SK-N-SH (cell line): ENCODE measurements at regions not wholly inside any gene's neighbourhood (a gene's known extent, or its start where the extent isn't known, plus 50 kb on each side); places are given as distances from the start of the nearest gene placed in this dataset.

Experiments
- CTCF ChIA-PET: fragments of 300-600, 350-600 bp; formaldehyde crosslinking; extraction: SDS; loops from one replicate; lab custom pipeline; 2021; lab: Yijun Ruan, JAX
- POLR2A ChIA-PET: fragments of 350-600 bp; sonication (Branson Sonifier 250); formaldehyde crosslinking; extraction: SDS; loops from one replicate; lab custom pipeline; 2020; ENCODE audit warnings: antibody characterized with exemption, inconsistent platforms; lab: Yijun Ruan, JAX
- DNase-seq: peaks from one replicate; pipeline ENCODE4 v3.0.0; 2012
- H2AFZ ChIP-seq: fragments of 200-600 bp; sonication (generic); 2 replicates; pipeline ENCODE4 v1.8.1; 2016; ENCODE audit warnings: antibody characterized with exemption, mild to moderate bottlenecking, low read depth
- H3F3A ChIP-seq: fragments of 200-600 bp; sonication (generic); replicated peaks from 2 replicates; pipeline ENCODE3; 2016; ENCODE audit warnings: antibody characterized with exemption, mild to moderate bottlenecking; ENCODE audit not compliant: insufficient read depth
- H3K27ac ChIP-seq, 2 experiments: fragments of 200-500 bp in 1 of 2; fragments of 200-600 bp in 1 of 2; sonication (Bioruptor generic) in 1 of 2; sonication (generic), shearing (Covaris generic) in 1 of 2; 2 replicates each; pipeline versions ENCODE4 v1.5.1 to v1.6.1; 2014 to 2016; ENCODE audit warnings: low read depth in 2 of 2, inconsistent platforms in 1 of 2, low read length in 1 of 2, mild to moderate bottlenecking in 1 of 2, mixed read lengths in 1 of 2
- H3K27me3 ChIP-seq: fragments of 200-600 bp; sonication (generic), shearing (Covaris generic); 2 replicates; pipeline ENCODE4 v1.6.1; 2016; ENCODE audit warnings: mixed run types; ENCODE audit not compliant: insufficient read depth
- H3K36me3 ChIP-seq, 2 experiments: fragments of 200-500 bp in 1 of 2; fragments of 200-600 bp in 1 of 2; sonication (Bioruptor generic) in 1 of 2; sonication (generic) in 1 of 2; replicated peaks in 1 of 2; 2 replicates each; pipeline versions ENCODE3 to v1.5.1; 2014 to 2016; ENCODE audit warnings: low read length in 1 of 2, mild to moderate bottlenecking in 1 of 2; ENCODE audit not compliant: insufficient read depth in 2 of 2, control insufficient read depth in 1 of 2
- H3K4me1 ChIP-seq, 2 experiments: fragments of 200-500 bp in 1 of 2; fragments of 200-600 bp in 1 of 2; sonication (Bioruptor generic) in 1 of 2; sonication (generic), shearing (Covaris generic) in 1 of 2; 2 replicates each; pipeline versions ENCODE4 v1.5.1 to v1.6.1; 2014 to 2016; ENCODE audit warnings: low read depth in 1 of 2, low read length in 1 of 2, mixed run types in 1 of 2; ENCODE audit not compliant: insufficient read depth in 2 of 2, control insufficient read depth in 1 of 2
- H3K4me2 ChIP-seq: fragments of 200-600 bp; sonication (generic), shearing (Covaris generic); 2 replicates; pipeline ENCODE4 v1.6.1; 2017; ENCODE audit warnings: mixed run types
- H3K4me3 ChIP-seq, 2 experiments: fragments of 200-500 bp in 1 of 2; fragments of 200-600 bp in 1 of 2; sonication (Bioruptor generic) in 1 of 2; sonication (generic), shearing (Covaris generic) in 1 of 2; 2 replicates each; pipeline versions ENCODE4 v1.5.1 to v1.8.1; 2014 to 2016; ENCODE audit warnings: low read depth in 2 of 2, inconsistent platforms in 1 of 2, low read length in 1 of 2, mild to moderate bottlenecking in 1 of 2, mixed read lengths in 1 of 2, moderate library complexity in 1 of 2
- H3K79me2 ChIP-seq: fragments of 200-600 bp; sonication (generic); 2 replicates; pipeline ENCODE4 v1.8.1; 2017; ENCODE audit warnings: mild to moderate bottlenecking; ENCODE audit not compliant: insufficient read depth
- H3K9ac ChIP-seq: fragments of 200-600 bp; sonication (generic); 2 replicates; pipeline ENCODE4 v1.6.1; 2017; ENCODE audit warnings: mixed run types
- H3K9me2 ChIP-seq: fragments of 200-600 bp; sonication (generic); 2 replicates; pipeline ENCODE4 v1.6.1; 2017; ENCODE audit warnings: mixed run types
- H3K9me3 ChIP-seq: fragments of 200-600 bp; sonication (generic); 2 replicates; pipeline ENCODE4 v1.6.1; 2017; ENCODE audit warnings: mixed run types, mild to moderate bottlenecking, moderate library complexity
- H4K20me1 ChIP-seq: fragments of 200-600 bp; sonication (generic); 2 replicates; pipeline ENCODE4 v1.6.1; 2017; ENCODE audit warnings: mild to moderate bottlenecking, mixed run types; ENCODE audit not compliant: insufficient read depth
- CHD2 ChIP-seq: fragments of 150-350 bp; IDR thresholded peaks from 2 replicates; pipeline ENCODE4 v1.6.1; 2018; ENCODE audit warnings: low read length; ENCODE audit not compliant: partially characterized antibody
- EP300 ChIP-seq, 2 experiments: IDR thresholded peaks; 2 replicates each; pipeline versions ENCODE4 v1.4.0 to v1.6.1; 2012; ENCODE audit warnings: borderline replicate concordance in 1 of 2, low read depth in 1 of 2, low read length in 1 of 2
- EZH2phosphoT487 ChIP-seq: fragments of 200-600 bp; sonication (generic); IDR thresholded peaks from 2 replicates; pipeline ENCODE4 v1.6.1; 2017; ENCODE audit warnings: low read depth, mixed run types, mild to moderate bottlenecking, antibody characterized with exemption, moderate library complexity, borderline replicate concordance
- FOSL2 ChIP-seq: IDR thresholded peaks from 2 replicates; pipeline ENCODE4 v1.4.0; 2012; ENCODE audit warnings: low read depth, mild to moderate bottlenecking, moderate library complexity, borderline replicate concordance
- GATA2 ChIP-seq: sonication (generic); formaldehyde crosslinking; IDR thresholded peaks from 2 replicates; pipeline ENCODE4 v1.5.0; 2020; ENCODE audit warnings: mild to moderate bottlenecking, missing genetic modification reagents
- JUND ChIP-seq: IDR thresholded peaks from 2 replicates; pipeline ENCODE4 v1.4.0; 2012
- MEF2A ChIP-seq: IDR thresholded peaks from 2 replicates; pipeline ENCODE4 v1.4.0; 2012; ENCODE audit warnings: low read depth, borderline replicate concordance
- MXI1 ChIP-seq: IDR thresholded peaks from 2 replicates; pipeline ENCODE4 v1.6.1; 2012; ENCODE audit warnings: mild to moderate bottlenecking, low read depth, low read length, improper control_type of control experiment
- NRF1 ChIP-seq: IDR thresholded peaks from 2 replicates; pipeline ENCODE4 v1.6.1; 2012; ENCODE audit warnings: low read depth, mild to moderate bottlenecking, low read length
- SIN3A ChIP-seq: IDR thresholded peaks from 2 replicates; pipeline ENCODE4 v1.6.1; 2012; ENCODE audit warnings: low read depth, mild to moderate bottlenecking, low read length, moderate library complexity, borderline replicate concordance
- SMC3 ChIP-seq: IDR thresholded peaks from 2 replicates; pipeline ENCODE4 v1.6.1; 2012; ENCODE audit warnings: low read depth, low read length, improper control_type of control experiment
- TAF1 ChIP-seq: IDR thresholded peaks from 2 replicates; pipeline ENCODE4 v1.6.1; 2012; ENCODE audit warnings: low read depth, mild to moderate bottlenecking, low read length, moderate library complexity, borderline replicate concordance
- TCF12 ChIP-seq: IDR thresholded peaks from 2 replicates; pipeline ENCODE4 v1.4.0; 2012
- TEAD4 ChIP-seq: IDR thresholded peaks from 2 replicates; pipeline ENCODE4 v1.4.0; 2012; ENCODE audit warnings: mild to moderate bottlenecking, borderline replicate concordance; ENCODE audit not compliant: insufficient read depth
- USF1 ChIP-seq: IDR thresholded peaks from 2 replicates; pipeline ENCODE4 v1.4.0; 2012; ENCODE audit warnings: low read depth, borderline replicate concordance
- WGBS: methylation state at CpG from one replicate; pipeline ENCODE4 v1.1.6; 2017; ENCODE audit warnings: low lambda C conversion rate; 5-methylcytosine and 5-hydroxymethylcytosine counted together

GRCh38 chr18:37846996-37847395 lies 281.4 kb upstream of the CELF4 start:
- Histone ChIP-seq H4K20me1 (no peaks in the 10 kb centered on the region), H3K4me2 (no peak overlapping the region), H3K9ac (no peak overlapping the region), H3K36me3 (no peaks in the 10 kb centered on the region), H3F3A (no peaks in the 10 kb centered on the region), H3K9me2 (no peaks in the 10 kb centered on the region), H3K9me3 (no peaks in the 10 kb centered on the region; the same call in 1 of the 2 replicates), H3K4me3 (no peak overlapping the region), H3K27me3 (no peaks in the 10 kb centered on the region), H3K27ac (no peak overlapping the region), H3K79me2 (no peaks in the 10 kb centered on the region), H3K4me1 (no peaks in the 10 kb centered on the region), H2AFZ (no peak overlapping the region)
- POLR2A ChIA-PET = no interaction called here
- DNase-seq = no peak
- CTCF ChIA-PET = no interaction called here
- WGBS = 20% methylated on average over 3 of the region's 3 CpGs
- no peak for TF ChIP-seq EP300 (IDR thresholded peaks at IDR 0.05; ENCODE audit: borderline replicate concordance in 1 of 2, low read depth in 1 of 2, low read length in 1 of 2)

GRCh38 chr18:37845498-37845897 lies 279.9 kb upstream of the CELF4 start:
- Histone ChIP-seq H4K20me1 (no peaks in the 10 kb centered on the region), H3K36me3 (no peaks in the 10 kb centered on the region), H3F3A (no peaks in the 10 kb centered on the region), H3K4me2 (no peak overlapping the region), H3K4me3 (no peak overlapping the region), H3K79me2 (no peaks in the 10 kb centered on the region), H3K9ac (no peak overlapping the region), H3K9me2 (no peaks in the 10 kb centered on the region), H3K4me1 (no peaks in the 10 kb centered on the region), H3K27ac (no peak overlapping the region), H2AFZ (no peak overlapping the region), H3K9me3 (no peaks in the 10 kb centered on the region; the same call in 1 of the 2 replicates), H3K27me3 (no peaks in the 10 kb centered on the region)
- TF ChIP-seq SMC3 = no peak
- no peak for TF ChIP-seq SIN3A
- no peak for TF ChIP-seq EZH2phosphoT487
- no peak for TF ChIP-seq TEAD4
- TF ChIP-seq MEF2A = no peak
- TF ChIP-seq TCF12 = no peak
- no peak for TF ChIP-seq USF1
- TF ChIP-seq NRF1 = no peak
- TF ChIP-seq GATA2 (CRISPR knock-in tag) = no peak
- DNase-seq = no peak
- 30% methylated on average over 2 of the region's 2 CpGs for WGBS
- POLR2A ChIA-PET = no interaction called here
- CTCF ChIA-PET = interaction anchor here (1.2 kb wide), 1 partner anchor 67 kb away, joined by 3 read pairs; no protein-coding TSS in a partner anchor

- H3K27ac ChIP-seq = no peak overlapping the region
- CTCF ChIA-PET = no interaction called here
- no peaks in the 10 kb centered on the region for H3F3A ChIP-seq
- no peak overlapping the region for H3K9ac ChIP-seq
- H3K4me1 ChIP-seq = no peaks in the 10 kb centered on the region
- no peaks in the 10 kb centered on the region for H4K20me1 ChIP-seq
- no peaks in the 10 kb centered on the region for H3K27me3 ChIP-seq
- H3K4me2 ChIP-seq = no peak overlapping the region
- no peaks in the 10 kb centered on the region for H3K36me3 ChIP-seq
- POLR2A ChIA-PET = no interaction called here
- no peak overlapping the region for H2AFZ ChIP-seq
- whole genome bisulfite sequencing = 24% methylated on average over 10 of the region's 10 CpGs
- H3K4me3 ChIP-seq = no peak overlapping the region
- H3K79me2 ChIP-seq = no peaks in the 10 kb centered on the region
- DNase-seq = no peak
- no peaks in the 10 kb centered on the region; the same call in 1 of the 2 replicates for H3K9me3 ChIP-seq
- no peaks in the 10 kb centered on the region for H3K9me2 ChIP-seq
- TF ChIP-seq EZH2phosphoT487 (no peak), EP300 (IDR thresholded peaks at IDR 0.05; ENCODE audit: borderline replicate concordance in 1 of 2, low read depth in 1 of 2, low read length in 1 of 2) (no peak), TAF1 (no peak), FOSL2 (no peak), JUND (no peak), MXI1 (no peak), CHD2 (no peak)
Observed at GRCh38 chr18:37844209-37844970, 278.8 kb upstream of the CELF4 start.
